ENCODE measurements at regions not wholly inside any gene's neighbourhood (a gene's known extent, or its start where the extent isn't known, plus 50 kb on each side); places are given as distances from the start of the nearest gene placed in this dataset.

- H3K79me2 ChIP-seq (ENCODE audit: insufficient read depth, low read length), result no peaks in the 10 kb centered on the region; the same call in 1 of the 2 replicates
- Mint-ChIP-seq H3K27ac (no peak overlapping the region), H3K4me1 (no peaks in the 10 kb centered on the region), H3K9me3 (no peaks in the 10 kb centered on the region), H3K36me3 (ENCODE audit: insufficient read depth in 1 of 3, low read depth in 3 of 3) (no peaks in the 10 kb centered on the region; a peak in 1 of 7 replicates), H3K27me3 (ENCODE audit: low read depth) (no peaks in the 10 kb centered on the region), H3K4me3 (no peak overlapping the region)
- H3K56ac ChIP-seq (ENCODE audit: insufficient read length, low read depth, low read length), result no peak overlapping the region
- H3T11ph ChIP-seq (ENCODE audit: low read length), result no peak overlapping the region
- no peak overlapping the region for H3K9ac ChIP-seq (ENCODE audit: extremely low read depth, insufficient read length, low read length)
- H3K18ac ChIP-seq (ENCODE audit: insufficient read length, low read depth, low read length), result no peak overlapping the region
- no peak overlapping the region for H2AFZ ChIP-seq (ENCODE audit: low read length)
- H3K4me1 ChIP-seq (ENCODE audit: insufficient read depth, low read length), result no peaks in the 10 kb centered on the region
- H3K4ac ChIP-seq (ENCODE audit: low read depth, low read length), result no peak overlapping the region
- H4K8ac ChIP-seq (replicated peaks; ENCODE audit: insufficient read length, low read depth, low read length), result no peak overlapping the region
- no peaks in the 10 kb centered on the region for H3K79me1 ChIP-seq (ENCODE audit: insufficient read depth, low read depth, low read length, poor library complexity, severe bottlenecking)
- H3K23ac ChIP-seq (ENCODE audit: insufficient read length, low read depth, low read length), result no peak overlapping the region
- no peak overlapping the region for H3K14ac ChIP-seq (ENCODE audit: insufficient read depth, low read length)
- H2BK5ac ChIP-seq (ENCODE audit: insufficient read length, low read length), result no peak overlapping the region
- H2BK20ac ChIP-seq (ENCODE audit: low read depth, low read length, poor library complexity, severe bottlenecking), result no peak overlapping the region
- no peaks in the 10 kb centered on the region for H3K9me3 ChIP-seq (ENCODE audit: control insufficient read depth, low read depth, low read length)
- no peak overlapping the region for H2BK15ac ChIP-seq (ENCODE audit: low read depth, low read length)
- H4K5ac ChIP-seq (ENCODE audit: insufficient read length, low read depth, low read length), result no peak overlapping the region
- H3K4me2 ChIP-seq (ENCODE audit: insufficient read depth, insufficient read length, low read length), result no peak overlapping the region
- H2AK5ac ChIP-seq (ENCODE audit: insufficient read length, low read length), result no peak overlapping the region
- H2BK120ac ChIP-seq (ENCODE audit: low read depth, low read length, poor library complexity, severe bottlenecking), result no peak overlapping the region
- H4K20me1 ChIP-seq (ENCODE audit: control insufficient read depth, insufficient read depth, insufficient read length), result no peaks in the 10 kb centered on the region
- no peaks in the 10 kb centered on the region for H3K23me2 ChIP-seq (ENCODE audit: insufficient read length, low read depth, low read length, poor library complexity, severe bottlenecking)
- H2BK12ac ChIP-seq (ENCODE audit: insufficient read length, low read depth, low read length), result no peak overlapping the region
- no peak overlapping the region for H4K91ac ChIP-seq (ENCODE audit: insufficient read length, low read depth, low read length)
- no peaks in the 10 kb centered on the region for H3K27me3 ChIP-seq (ENCODE audit: insufficient read depth, low read length)
- no peak for TF ChIP-seq CTCF (conservative IDR thresholded peaks at IDR 0.05)
- no peak overlapping the region for H3K27ac ChIP-seq (ENCODE audit: insufficient read length, low read depth, low read length)
- no peak for DNase-seq
Observed at GRCh38 chr1:163821679-163822078, 499.9 kb downstream of the NUF2 start.
